ENCODE measurements at regions not wholly inside any gene's neighbourhood (a gene's known extent, or its start where the extent isn't known, plus 50 kb on each side); places are given as distances from the start of the nearest gene placed in this dataset.

DNA sequence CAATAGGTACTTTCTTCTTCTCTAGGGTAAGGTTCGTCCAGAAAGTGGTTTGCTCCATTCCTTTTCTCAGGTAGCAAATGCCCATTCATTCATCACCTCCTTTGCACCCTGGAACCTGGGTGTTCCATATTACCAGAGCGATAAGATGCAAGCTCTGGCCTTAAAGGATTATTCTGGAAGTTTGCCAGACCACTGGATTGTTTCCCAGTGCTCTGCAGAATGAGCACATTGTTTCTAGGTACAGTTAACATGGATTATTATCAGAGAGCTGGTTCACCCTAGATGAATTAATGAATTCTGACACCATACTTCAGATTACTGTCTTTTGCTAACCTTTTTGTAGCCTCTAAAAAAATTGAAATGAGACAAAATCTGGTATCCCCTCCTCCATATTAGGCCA lies 170.9 kb upstream of the BMP4 start:
- Histone ChIP-seq H3K4me2 (no peak overlapping the region), H2AFZ (no peak overlapping the region), H3K36me3 (ENCODE audit: low read depth) (no peaks in the 10 kb centered on the region), H3K27me3 (ENCODE audit: insufficient read depth, low read depth) (no peaks in the 10 kb centered on the region), H3K4me1 (replicated peaks; ENCODE audit: insufficient read depth) (no peaks in the 10 kb centered on the region), H4K20me1 (ENCODE audit: insufficient read depth) (no peaks in the 10 kb centered on the region), H3K27ac (no peak overlapping the region), H3K9me2 (ENCODE audit: insufficient read depth) (no peaks in the 10 kb centered on the region), H3K9me3 (ENCODE audit: insufficient read depth, low read depth) (no peaks in the 10 kb centered on the region), H3K79me2 (ENCODE audit: low read depth) (no peaks in the 10 kb centered on the region), H3F3A (ENCODE audit: insufficient read depth, low read depth) (no peaks in the 10 kb centered on the region), H3K4me3 (no peak overlapping the region)
- intact Hi-C loops (cut with micrococcal nuclease; ENCODE audit: unreplicated experiment): no loop called here
- no peak for DNase-seq
- no peak for TF ChIP-seq EZH2 (IDR thresholded peaks at IDR 0.05; ENCODE audit: low read depth)
- TF ChIP-seq, protein P1, sequence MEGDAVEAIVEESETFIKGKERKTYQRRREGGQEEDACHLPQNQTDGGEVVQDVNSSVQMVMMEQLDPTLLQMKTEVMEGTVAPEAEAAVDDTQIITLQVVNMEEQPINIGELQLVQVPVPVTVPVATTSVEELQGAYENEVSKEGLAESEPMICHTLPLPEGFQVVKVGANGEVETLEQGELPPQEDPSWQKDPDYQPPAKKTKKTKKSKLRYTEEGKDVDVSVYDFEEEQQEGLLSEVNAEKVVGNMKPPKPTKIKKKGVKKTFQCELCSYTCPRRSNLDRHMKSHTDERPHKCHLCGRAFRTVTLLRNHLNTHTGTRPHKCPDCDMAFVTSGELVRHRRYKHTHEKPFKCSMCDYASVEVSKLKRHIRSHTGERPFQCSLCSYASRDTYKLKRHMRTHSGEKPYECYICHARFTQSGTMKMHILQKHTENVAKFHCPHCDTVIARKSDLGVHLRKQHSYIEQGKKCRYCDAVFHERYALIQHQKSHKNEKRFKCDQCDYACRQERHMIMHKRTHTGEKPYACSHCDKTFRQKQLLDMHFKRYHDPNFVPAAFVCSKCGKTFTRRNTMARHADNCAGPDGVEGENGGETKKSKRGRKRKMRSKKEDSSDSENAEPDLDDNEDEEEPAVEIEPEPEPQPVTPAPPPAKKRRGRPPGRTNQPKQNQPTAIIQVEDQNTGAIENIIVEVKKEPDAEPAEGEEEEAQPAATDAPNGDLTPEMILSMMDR (conservative IDR thresholded peaks at IDR 0.05): no peak
- BruUV-seq (replicated peaks): no TSS peak
- ChIA-PET POLR2A (ENCODE audit: unreplicated experiment) (no interaction called here), CTCF (no interaction called here)

DNA sequence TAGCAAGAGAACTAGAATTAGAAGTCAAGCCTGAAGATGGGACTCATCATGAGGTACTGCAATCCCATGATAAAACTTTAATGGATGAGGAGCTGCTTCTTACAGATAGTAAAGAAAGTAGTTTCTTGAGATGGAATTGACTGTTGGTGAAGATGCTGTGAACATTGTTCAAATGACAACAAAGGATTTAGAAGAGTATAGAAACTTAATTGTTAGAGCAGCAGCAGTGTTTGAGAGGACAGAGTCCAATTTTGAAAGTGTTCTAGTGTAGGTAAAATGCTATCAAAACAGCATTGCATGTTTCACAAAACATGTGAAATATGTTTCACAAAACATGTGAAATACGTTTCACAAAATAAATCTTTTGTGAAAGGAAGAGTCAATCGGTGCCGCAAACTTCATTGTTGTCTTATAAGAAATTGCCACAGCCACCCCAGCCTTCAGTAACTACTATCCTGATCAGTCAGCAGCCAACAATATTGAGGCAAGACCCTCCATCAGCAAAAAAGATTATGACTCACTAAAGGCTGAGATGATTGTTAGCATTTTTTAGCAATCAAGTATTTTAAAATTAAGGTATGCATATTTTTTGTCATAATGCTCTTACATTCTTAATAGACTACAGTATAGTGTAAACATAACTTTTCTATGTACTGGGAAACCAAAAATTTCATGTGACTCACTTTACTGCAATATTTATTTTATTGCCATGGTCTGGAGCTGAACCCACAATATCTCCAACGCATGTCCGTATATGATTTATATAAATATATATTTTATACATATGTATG lies 173.4 kb upstream of the BMP4 start:
- Histone ChIP-seq H3K4me3 (no peak overlapping the region), H3K27ac (no peak overlapping the region), H3K9me2 (ENCODE audit: insufficient read depth) (no peaks in the 10 kb centered on the region), H3K9me3 (ENCODE audit: insufficient read depth, low read depth) (no peaks in the 10 kb centered on the region), H3K27me3 (ENCODE audit: insufficient read depth, low read depth) (no peaks in the 10 kb centered on the region), H3K4me1 (replicated peaks; ENCODE audit: insufficient read depth) (peaks cover 10% of the 10 kb centered on the region), H3K36me3 (ENCODE audit: low read depth) (no peaks in the 10 kb centered on the region), H4K20me1 (ENCODE audit: insufficient read depth) (no peaks in the 10 kb centered on the region), H3F3A (ENCODE audit: insufficient read depth, low read depth) (no peaks in the 10 kb centered on the region; the same call in 1 of the 2 replicates), H3K79me2 (ENCODE audit: low read depth) (no peaks in the 10 kb centered on the region), H3K4me2 (no peak overlapping the region), H2AFZ (no peak overlapping the region)
- POLR2A ChIA-PET (ENCODE audit: unreplicated experiment): no interaction called here
- intact Hi-C loops (cut with micrococcal nuclease; ENCODE audit: unreplicated experiment): no loop called here
- no TSS peak for BruUV-seq (replicated peaks)
- no peak for DNase-seq
- CTCF ChIA-PET: no interaction called here
- TF ChIP-seq, protein P1 (conservative IDR thresholded peaks at IDR 0.05): no peak
- no peak for TF ChIP-seq EZH2 (IDR thresholded peaks at IDR 0.05; ENCODE audit: low read depth)

DNA sequence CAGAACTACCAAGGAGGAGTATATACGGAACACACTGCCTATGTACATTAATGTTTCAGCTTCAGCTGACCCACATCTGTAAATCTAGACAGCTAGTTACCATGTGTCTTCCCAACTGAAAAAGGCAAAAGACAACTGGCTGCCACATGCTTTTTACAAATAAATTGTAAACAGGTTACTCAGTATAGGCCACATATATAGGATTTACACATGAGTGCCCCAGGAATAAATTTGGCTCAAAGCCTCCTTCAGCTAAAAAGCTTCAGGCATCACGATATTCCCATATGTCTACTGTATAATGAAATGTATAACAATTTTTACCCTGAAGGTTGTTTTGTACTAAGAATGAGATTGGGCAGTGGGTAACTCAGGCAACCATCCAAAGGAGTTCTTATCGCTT lies 175.9 kb upstream of the BMP4 start:
- Histone ChIP-seq H2AFZ (no peak overlapping the region), H3K9me2 (ENCODE audit: insufficient read depth) (no peaks in the 10 kb centered on the region), H3K4me1 (replicated peaks; ENCODE audit: insufficient read depth) (peaks cover 10% of the 10 kb centered on the region), H3K9me3 (ENCODE audit: insufficient read depth, low read depth) (no peaks in the 10 kb centered on the region), H3F3A (ENCODE audit: insufficient read depth, low read depth) (no peaks in the 10 kb centered on the region; the same call in 1 of the 2 replicates), H3K27me3 (ENCODE audit: insufficient read depth, low read depth) (no peaks in the 10 kb centered on the region), H3K27ac (no peak overlapping the region), H3K4me2 (no peak overlapping the region), H4K20me1 (ENCODE audit: insufficient read depth) (no peaks in the 10 kb centered on the region), H3K79me2 (ENCODE audit: low read depth) (no peaks in the 10 kb centered on the region), H3K36me3 (ENCODE audit: low read depth) (no peaks in the 10 kb centered on the region), H3K4me3 (no peak overlapping the region)
- POLR2A ChIA-PET (ENCODE audit: unreplicated experiment): no interaction called here
- intact Hi-C loops (cut with micrococcal nuclease; ENCODE audit: unreplicated experiment): no loop called here
- no TSS peak for BruUV-seq (replicated peaks)
- CTCF ChIA-PET: no interaction called here
- no peak for DNase-seq
- TF ChIP-seq EZH2 (IDR thresholded peaks at IDR 0.05; ENCODE audit: low read depth): no peak
- TF ChIP-seq, protein P1 (conservative IDR thresholded peaks at IDR 0.05): no peak
